Fibroblast of lung (primary cell): ENCODE measurements at regions not wholly inside any gene's neighbourhood (a gene's known extent, or its start where the extent isn't known, plus 50 kb on each side); places are given as distances from the start of the nearest gene placed in this dataset.

ENCODE experiments used
- DNase-seq, 2 donors: peaks; one replicate each; pipeline versions ENCODE4 v3.0.0 to v3.0.0-alpha.2; 2010; ENCODE audit warnings: low read depth in 2 of 2
- H2AFZ ChIP-seq: 2 replicates; pipeline ENCODE4 v1.5.1; 2012; ENCODE audit warnings: low read length, control low read depth, inconsistent platforms
- H3K27ac ChIP-seq: 2 replicates; pipeline ENCODE4 v1.5.1; 2011; ENCODE audit warnings: low read length, control low read depth; ENCODE audit not compliant: insufficient read depth
- H3K27me3 ChIP-seq: 2 replicates; pipeline ENCODE4 v1.5.1; 2011; ENCODE audit warnings: mild to moderate bottlenecking, low read length; ENCODE audit not compliant: control insufficient read depth, insufficient read depth
- H3K36me3 ChIP-seq: 2 replicates; pipeline ENCODE4 v1.5.1; 2011; ENCODE audit warnings: low read length; ENCODE audit not compliant: control insufficient read depth, insufficient read depth
- H3K4me1 ChIP-seq: 2 replicates; pipeline ENCODE4 v1.5.1; 2011; ENCODE audit warnings: low read length; ENCODE audit not compliant: control insufficient read depth, insufficient read depth; ENCODE audit errors: extremely low read depth
- H3K4me2 ChIP-seq: 2 replicates; pipeline ENCODE4 v1.5.1; 2011; ENCODE audit warnings: low read length, control low read depth; ENCODE audit not compliant: insufficient read depth; ENCODE audit errors: extremely low read depth
- H3K4me3 ChIP-seq, 4 experiments: fragments of 200-600 bp in 1 of 4; sonication (generic) in 1 of 4; replicated peaks in 1 of 4; 2 replicates each; pipeline ENCODE4 v1.5.1; 2011 to 2016; ENCODE audit warnings: low read length in 4 of 4, low read depth in 3 of 4, mild to moderate bottlenecking in 3 of 4, control low read depth in 2 of 4, inconsistent platforms in 1 of 4, mixed read lengths in 1 of 4; ENCODE audit not compliant: insufficient read depth in 1 of 4; ENCODE audit errors: control extremely low read depth in 1 of 4
- H3K79me2 ChIP-seq: 2 replicates; pipeline ENCODE4 v1.5.1; 2012; ENCODE audit warnings: mild to moderate bottlenecking, low read length, inconsistent platforms; ENCODE audit not compliant: control insufficient read depth, insufficient read depth
- H3K9ac ChIP-seq: 2 replicates; pipeline ENCODE4 v1.5.1; 2011; ENCODE audit warnings: mild to moderate bottlenecking, low read length, control low read depth; ENCODE audit not compliant: insufficient read depth
- H3K9me3 ChIP-seq: 2 replicates; pipeline ENCODE4 v1.5.1; 2012; ENCODE audit warnings: low read depth, low read length; ENCODE audit not compliant: control insufficient read depth, insufficient read depth
- H4K20me1 ChIP-seq: 2 replicates; pipeline ENCODE4 v1.5.1; 2011; ENCODE audit warnings: low read length; ENCODE audit not compliant: control insufficient read depth, insufficient read depth; ENCODE audit errors: extremely low read depth
- CTCF ChIP-seq, 2 donors: IDR thresholded peaks in 1 of 2; conservative IDR thresholded peaks in 1 of 2; 1 replicate in 1 of 2; 2 replicates in 1 of 2; pipeline ENCODE4 v1.5.1; 2011 to 2012; ENCODE audit warnings: low read length in 2 of 2, control low read depth in 1 of 2, inconsistent platforms in 1 of 2, low read depth in 1 of 2, mild to moderate bottlenecking in 1 of 2
- EZH2 ChIP-seq: IDR thresholded peaks from 2 replicates; pipeline ENCODE4 v1.5.1; 2012; ENCODE audit warnings: low read length, control low read depth, mild to moderate bottlenecking; ENCODE audit errors: missing control alignments

GRCh38 chr1:195306281-195306680 lies 1302.0 kb downstream of the KCNT2 start:
- H4K20me1 ChIP-seq: no peaks in the 10 kb centered on the region
- no peaks in the 10 kb centered on the region for H3K4me1 ChIP-seq
- TF ChIP-seq CTCF (conservative IDR thresholded peaks at IDR 0.05 in 1 of 2, IDR thresholded peaks at IDR 0.05 in 1 of 2; ENCODE audit: low read depth in 1 of 2, low read length in 2 of 2) (no peak), EZH2 (no peak)
- H3K9ac ChIP-seq: no peak overlapping the region
- no peak overlapping the region for H2AFZ ChIP-seq
- no peak overlapping the region for H3K4me2 ChIP-seq
- H3K4me3 ChIP-seq: no peak overlapping the region
- no peak overlapping the region for H3K27ac ChIP-seq
- DNase-seq: no peak
- no peaks in the 10 kb centered on the region for H3K27me3 ChIP-seq
- no peaks in the 10 kb centered on the region for H3K79me2 ChIP-seq
- no peaks in the 10 kb centered on the region for H3K36me3 ChIP-seq
- no peaks in the 10 kb centered on the region for H3K9me3 ChIP-seq

GRCh38 chr1:195294911-195295310 lies 1313.3 kb downstream of the KCNT2 start:
- H3K4me3 ChIP-seq: no peak overlapping the region
- no peaks in the 10 kb centered on the region for H3K9me3 ChIP-seq
- no peaks in the 10 kb centered on the region for H3K27me3 ChIP-seq
- H3K4me1 ChIP-seq: no peaks in the 10 kb centered on the region
- no peak overlapping the region for H3K9ac ChIP-seq
- no peak overlapping the region for H3K4me2 ChIP-seq
- H2AFZ ChIP-seq: no peak overlapping the region
- no peaks in the 10 kb centered on the region for H4K20me1 ChIP-seq
- no peak overlapping the region for H3K27ac ChIP-seq
- no peak for DNase-seq
- H3K79me2 ChIP-seq: no peaks in the 10 kb centered on the region
- TF ChIP-seq EZH2 (no peak), CTCF (conservative IDR thresholded peaks at IDR 0.05 in 1 of 2, IDR thresholded peaks at IDR 0.05 in 1 of 2; ENCODE audit: low read depth in 1 of 2, low read length in 2 of 2) (no peak)
- no peaks in the 10 kb centered on the region for H3K36me3 ChIP-seq

- Histone ChIP-seq H3K9me3 (no peaks in the 10 kb centered on the region), H3K4me3 (no peak overlapping the region), H3K27ac (no peak overlapping the region), H3K79me2 (no peaks in the 10 kb centered on the region), H4K20me1 (no peaks in the 10 kb centered on the region), H3K4me1 (no peaks in the 10 kb centered on the region), H3K4me2 (no peak overlapping the region), H3K36me3 (no peaks in the 10 kb centered on the region), H3K27me3 (no peaks in the 10 kb centered on the region), H2AFZ (no peak overlapping the region), H3K9ac (no peak overlapping the region)
- DNase-seq: no peak
- TF ChIP-seq CTCF (conservative IDR thresholded peaks at IDR 0.05 in 1 of 2, IDR thresholded peaks at IDR 0.05 in 1 of 2; ENCODE audit: low read depth in 1 of 2, low read length in 2 of 2) (no peak), EZH2 (no peak)
Measured at GRCh38 chr1:195278644-195279043, 1329.6 kb downstream of the KCNT2 start.
